ENCODE measurements at regions not wholly inside any gene's neighbourhood (a gene's known extent, or its start where the extent isn't known, plus 50 kb on each side); places are given as distances from the start of the nearest gene placed in this dataset.
A peak's percentile ranks its signal among the peaks of the same experiment; 100 is the strongest.

DNA sequence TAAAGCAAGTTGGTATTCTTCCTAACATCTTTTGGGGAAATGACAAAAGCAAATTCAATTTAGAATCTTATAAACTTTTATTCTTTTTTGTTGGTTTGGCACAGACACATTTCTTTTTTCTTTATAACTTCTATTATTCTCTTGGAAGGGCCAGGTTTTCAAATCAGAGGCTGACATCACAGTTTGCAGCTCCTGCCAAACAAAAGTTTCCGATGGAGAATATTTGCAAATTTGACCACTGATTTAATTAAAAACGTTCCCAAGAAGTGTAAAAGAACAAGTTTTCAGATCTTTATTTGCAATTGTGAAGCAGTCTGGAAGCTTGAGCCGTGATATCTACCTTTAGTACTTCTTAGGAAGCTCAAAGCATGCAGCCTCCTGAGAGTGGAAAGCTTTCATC, 53.8 kb upstream of the CD83 start:
- no peak overlapping the region for H3K4me2 ChIP-seq
- no peak for ATAC-seq
- FAIRE-seq: no peak
- H3K4me3 ChIP-seq: no peak overlapping the region
- no peak overlapping the region for H3K27ac ChIP-seq
- POLR2A ChIA-PET: no interaction called here
- H3K9me3 ChIP-seq: no peaks in the 10 kb centered on the region; the same call in 2 of the 3 replicates
- H3K4me1 ChIP-seq: peaks cover 11% of the 10 kb centered on the region
- CTCF ChIA-PET: interaction anchor here (1.2 to 9.6 kb wide), 3 partner anchors 17 to 153 kb away, joined by 3 to 186 read pairs (median 11); no protein-coding TSS in a partner anchor
- 35% methylated on average over 3 of the region's 3 CpGs for WGBS (ENCODE audit: missing lambda C conversion rate)
- TF ChIP-seq TP53 (CRISPR knock-in tag; IDR thresholded peaks at IDR 0.05): no peak
- TF ChIP-seq BCL3 (IDR thresholded peaks at IDR 0.05): no peak
- DNase-seq (ENCODE audit: low read depth in 1 of 2, low spot score in 1 of 2): no peak

DNA sequence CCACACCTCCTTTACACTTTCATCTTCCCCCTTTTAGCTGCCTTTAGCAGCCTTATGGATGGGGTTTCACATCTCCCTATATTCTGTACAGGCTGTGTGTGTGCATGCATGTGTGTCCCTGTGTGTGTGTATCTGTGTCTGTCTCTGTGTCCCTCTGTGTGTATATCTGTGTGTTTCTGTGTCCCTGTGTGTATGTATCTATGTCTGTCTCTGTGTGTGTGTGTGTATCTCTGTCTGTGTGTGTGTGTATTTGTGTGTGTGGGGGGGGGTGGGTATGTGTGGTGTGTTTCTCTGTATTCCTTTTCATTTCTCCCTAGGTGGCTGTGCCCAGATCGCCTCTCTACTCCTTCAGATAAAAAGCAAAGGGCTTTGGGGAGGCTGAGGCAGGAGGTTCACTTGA, 52.2 kb upstream of the CD83 start:
- ATAC-seq: no peak
- Histone ChIP-seq H3K4me3 (no peak overlapping the region), H3K9me3 (no peaks in the 10 kb centered on the region; the same call in 2 of the 3 replicates), H3K27ac (no peak overlapping the region), H3K4me1 (peaks cover 2% of the 10 kb centered on the region; the same call in 1 of the 3 replicates), H3K4me2 (no peak overlapping the region)
- ChIA-PET CTCF (interaction anchor here (2.4 to 9.6 kb wide), 4 partner anchors 10 to 270 kb away, joined by 13 to 186 read pairs (median 30); no protein-coding TSS in a partner anchor), POLR2A (no interaction called here)
- no peak for TF ChIP-seq CBX8 (IDR thresholded peaks at IDR 0.05)
- no peak for TF ChIP-seq TP53 (CRISPR knock-in tag; IDR thresholded peaks at IDR 0.05)
- TF ChIP-seq CHD2 (IDR thresholded peaks at IDR 0.05; ENCODE audit: low read length, partially characterized antibody): no peak
- no peak for TF ChIP-seq KDM5A (IDR thresholded peaks at IDR 0.05)
- no peak for TF ChIP-seq REST (IDR thresholded peaks at IDR 0.05)
- no peak for TF ChIP-seq EHF (CRISPR knock-in tag; IDR thresholded peaks at IDR 0.05)
- TF ChIP-seq MAFK (IDR thresholded peaks at IDR 0.05; ENCODE audit: partially characterized antibody): no peak
- no peak for TF ChIP-seq GATA3 (IDR thresholded peaks at IDR 0.05; ENCODE audit: borderline replicate concordance)
- DNase-seq (ENCODE audit: low read depth in 1 of 2, low spot score in 1 of 2): no peak
- FAIRE-seq: no peak
- WGBS (ENCODE audit: missing lambda C conversion rate): 13% methylated on average over 1 of the region's 1 CpG

DNA sequence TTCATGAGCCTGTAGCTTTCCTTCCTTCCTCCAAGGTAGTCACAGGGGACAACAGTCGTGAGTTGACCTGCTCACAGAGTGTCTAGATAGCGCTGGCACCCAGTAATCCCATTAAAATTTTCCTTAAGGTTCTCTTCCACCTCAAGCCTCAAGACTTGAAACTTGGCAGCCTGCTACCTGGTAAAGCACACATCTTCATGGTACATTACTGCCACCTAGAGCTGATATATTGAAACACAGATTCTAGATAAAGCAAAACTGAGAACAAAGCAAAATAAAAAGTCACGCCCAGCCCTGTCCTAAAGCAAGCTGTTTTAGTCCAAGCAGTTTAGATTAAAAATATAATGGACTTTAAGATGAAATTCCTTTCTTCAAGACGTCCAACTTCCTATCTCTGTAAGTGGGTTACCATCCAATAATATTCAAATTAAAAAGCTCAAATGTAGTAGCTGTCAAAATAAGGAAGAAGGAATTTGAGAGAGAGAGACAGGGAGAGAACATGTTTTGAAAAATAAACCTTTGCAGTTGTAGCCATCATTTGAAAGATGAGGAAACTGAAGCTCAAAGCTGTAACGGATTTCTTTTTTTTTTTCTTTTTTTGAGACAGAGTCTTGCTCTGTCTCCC, 50.7 kb upstream of the CD83 start:
- FAIRE-seq: no peak
- TF ChIP-seq SMC3 (IDR thresholded peaks at IDR 0.05) (peak; percentile 68), HOXA7 (CRISPR knock-in tag; IDR thresholded peaks at IDR 0.05) (no peak), RAD21 (conservative IDR thresholded peaks at IDR 0.05 in 1 of 2, IDR thresholded peaks at IDR 0.05 in 1 of 2) (peak; percentile 78 to 81), EHMT2 (IDR thresholded peaks at IDR 0.05; ENCODE audit: low read depth) (no peak)
- TF ChIP-seq, protein P1, sequence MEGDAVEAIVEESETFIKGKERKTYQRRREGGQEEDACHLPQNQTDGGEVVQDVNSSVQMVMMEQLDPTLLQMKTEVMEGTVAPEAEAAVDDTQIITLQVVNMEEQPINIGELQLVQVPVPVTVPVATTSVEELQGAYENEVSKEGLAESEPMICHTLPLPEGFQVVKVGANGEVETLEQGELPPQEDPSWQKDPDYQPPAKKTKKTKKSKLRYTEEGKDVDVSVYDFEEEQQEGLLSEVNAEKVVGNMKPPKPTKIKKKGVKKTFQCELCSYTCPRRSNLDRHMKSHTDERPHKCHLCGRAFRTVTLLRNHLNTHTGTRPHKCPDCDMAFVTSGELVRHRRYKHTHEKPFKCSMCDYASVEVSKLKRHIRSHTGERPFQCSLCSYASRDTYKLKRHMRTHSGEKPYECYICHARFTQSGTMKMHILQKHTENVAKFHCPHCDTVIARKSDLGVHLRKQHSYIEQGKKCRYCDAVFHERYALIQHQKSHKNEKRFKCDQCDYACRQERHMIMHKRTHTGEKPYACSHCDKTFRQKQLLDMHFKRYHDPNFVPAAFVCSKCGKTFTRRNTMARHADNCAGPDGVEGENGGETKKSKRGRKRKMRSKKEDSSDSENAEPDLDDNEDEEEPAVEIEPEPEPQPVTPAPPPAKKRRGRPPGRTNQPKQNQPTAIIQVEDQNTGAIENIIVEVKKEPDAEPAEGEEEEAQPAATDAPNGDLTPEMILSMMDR (IDR thresholded peaks at IDR 0.05): peak; percentile 70
- Histone ChIP-seq H3K9me3 (no peaks in the 10 kb centered on the region; the same call in 2 of the 3 replicates), H3K27ac (no peak overlapping the region), H3K4me1 (no peaks in the 10 kb centered on the region), H3K4me2 (no peak overlapping the region), H3K4me3 (no peak overlapping the region)
- DNase-seq (ENCODE audit: low read depth in 1 of 2, low spot score in 1 of 2): peak; percentile 54 to 65
- WGBS (ENCODE audit: missing lambda C conversion rate): 4% methylated on average over 5 of the region's 5 CpGs
- CTCF ChIA-PET: interaction anchor here (0.5 to 9.6 kb wide), 38 partner anchors 9 to 1366 kb away, joined by 3 to 186 read pairs (median 4); no protein-coding TSS in a partner anchor
- POLR2A ChIA-PET: interaction anchor here (1.3 kb wide), 1 partner anchor 158 kb away, joined by 4 read pairs; no protein-coding TSS in a partner anchor
- peak; percentile 74 to 83 for ATAC-seq
